RWPE2 (cell line): ENCODE measurements at regions not wholly inside any gene's neighbourhood (a gene's known extent, or its start where the extent isn't known, plus 50 kb on each side); places are given as distances from the start of the nearest gene placed in this dataset.
A peak's percentile ranks its signal among the peaks of the same experiment; 100 is the strongest.

Experiments used
- ATAC-seq: fragments of 200-7000 bp; cut with Tn5 transposase; 3 replicates; pipeline ENCODE4 v1.9.1; 2021; ENCODE audit warnings: low read depth
- DNase-seq: peaks from one replicate; pipeline ENCODE4 v3.0.0-alpha.2; 2020; ENCODE audit warnings: low spot score
- H3K27ac ChIP-seq: fragments of 450-650 bp; 2 replicates; pipeline ENCODE4 v1.5.1; 2017; ENCODE audit warnings: mild to moderate bottlenecking; ENCODE audit not compliant: poor library complexity, severe bottlenecking
- H3K27me3 ChIP-seq: fragments of 250-450 bp; sonication (Bioruptor Pico); 2 replicates; pipeline ENCODE4 v1.5.1; 2021; ENCODE audit warnings: mild to moderate bottlenecking, moderate library complexity; ENCODE audit not compliant: insufficient read depth, poor library complexity, severe bottlenecking
- H3K36me3 ChIP-seq: fragments of 250-450 bp; sonication (Bioruptor Pico); 2 replicates; pipeline ENCODE4 v1.5.1; 2020; ENCODE audit warnings: low read depth, mild to moderate bottlenecking, moderate library complexity
- H3K4me1 ChIP-seq: fragments of 250-450 bp; sonication (Bioruptor Pico); 2 replicates; pipeline ENCODE4 v1.5.1; 2021; ENCODE audit warnings: mild to moderate bottlenecking, moderate library complexity; ENCODE audit not compliant: insufficient read depth, poor library complexity, severe bottlenecking
- H3K4me3 ChIP-seq: fragments of 250-450 bp; sonication (Bioruptor Pico); 2 replicates; pipeline ENCODE4 v1.5.1; 2021; ENCODE audit warnings: mild to moderate bottlenecking, moderate library complexity; ENCODE audit not compliant: severe bottlenecking
- H3K9me3 ChIP-seq: fragments of 250-450 bp; sonication (Bioruptor Pico); 2 replicates; pipeline ENCODE4 v1.5.1; 2021; ENCODE audit warnings: mild to moderate bottlenecking, moderate library complexity; ENCODE audit not compliant: severe bottlenecking
- CTCF ChIP-seq: fragments of 450-650 bp; IDR thresholded peaks from one replicate; pipeline ENCODE4 v1.5.1; 2017; ENCODE audit warnings: mild to moderate bottlenecking, moderate library complexity; ENCODE audit not compliant: poor library complexity, severe bottlenecking

GRCh38 chr14:54221971-54222370 is 174.8 kb upstream of the CDKN3 start:
- H3K4me3 ChIP-seq = no peak overlapping the region
- H3K9me3 ChIP-seq = no peaks in the 10 kb centered on the region
- TF ChIP-seq CTCF = no peak
- no peak for DNase-seq
- no peaks in the 10 kb centered on the region for H3K27me3 ChIP-seq
- no peak for ATAC-seq
- H3K4me1 ChIP-seq = peaks cover 11% of the 10 kb centered on the region
- no peak overlapping the region for H3K27ac ChIP-seq
- H3K36me3 ChIP-seq = no peaks in the 10 kb centered on the region

DNA sequence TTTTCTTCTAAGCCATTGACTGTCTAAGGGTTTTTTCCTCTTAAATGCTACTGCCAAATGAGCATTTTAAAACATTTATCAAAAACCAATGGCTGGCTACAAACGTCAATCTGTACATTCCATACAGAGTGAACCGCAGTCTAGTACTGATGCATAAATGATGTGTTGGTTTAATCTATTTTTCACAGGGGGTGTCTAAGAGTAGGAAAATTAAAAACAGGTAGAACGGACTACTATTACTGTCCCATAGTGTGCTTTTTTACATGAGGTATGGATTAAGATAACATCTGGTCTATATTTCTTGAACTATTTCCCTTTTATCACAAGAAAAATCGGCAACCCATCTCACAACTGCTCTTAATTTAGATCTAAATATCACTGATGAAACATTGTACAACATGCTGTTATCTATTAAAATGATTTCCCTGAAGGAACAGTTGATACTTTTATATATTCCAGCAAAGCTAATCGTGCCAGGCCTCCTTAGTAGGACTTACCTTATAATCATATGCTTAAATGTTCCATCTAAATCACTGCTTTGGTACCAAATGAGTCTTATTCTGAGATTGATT is 172.9 kb upstream of the CDKN3 start:
- no peak for TF ChIP-seq CTCF
- Histone ChIP-seq H3K4me1 (peaks cover 11% of the 10 kb centered on the region), H3K4me3 (no peak overlapping the region), H3K27ac (no peak overlapping the region), H3K36me3 (no peaks in the 10 kb centered on the region), H3K9me3 (no peaks in the 10 kb centered on the region), H3K27me3 (no peaks in the 10 kb centered on the region)
- ATAC-seq (no peak), DNase-seq (no peak)

DNA sequence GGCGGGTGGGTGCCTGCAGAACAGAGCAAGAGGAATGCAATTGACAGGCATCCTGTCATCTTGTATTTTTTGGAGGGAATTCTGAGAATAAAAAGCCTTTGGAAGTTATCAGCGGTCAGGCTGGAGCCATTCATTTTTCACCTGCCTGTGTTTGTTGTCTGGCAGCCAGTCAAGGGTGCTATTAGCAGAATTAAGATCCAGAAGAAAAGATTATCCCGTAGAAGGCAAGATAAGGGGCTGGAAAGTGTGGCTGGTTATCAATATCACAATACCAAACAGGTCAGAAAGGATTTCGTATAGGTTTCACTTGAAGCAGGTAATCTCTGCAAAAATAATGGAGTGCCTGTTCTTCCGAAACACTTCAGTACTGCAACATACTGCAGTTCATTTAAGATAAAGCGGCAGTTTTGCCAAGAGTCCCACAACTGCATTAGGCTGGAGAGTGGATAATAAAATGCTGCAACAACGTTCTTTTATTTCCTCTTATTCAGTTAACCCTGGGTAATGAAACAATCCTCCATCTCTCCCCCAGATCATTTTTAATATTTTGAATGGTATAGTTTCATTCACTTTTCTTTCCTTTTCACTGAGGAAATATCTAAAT is 171.2 kb upstream of the CDKN3 start:
- H3K9me3 ChIP-seq = no peaks in the 10 kb centered on the region
- H3K4me3 ChIP-seq = no peak overlapping the region
- H3K4me1 ChIP-seq = peaks cover 11% of the 10 kb centered on the region
- ATAC-seq (no peak), DNase-seq (no peak)
- no peak overlapping the region for H3K27ac ChIP-seq
- H3K36me3 ChIP-seq = no peaks in the 10 kb centered on the region
- no peaks in the 10 kb centered on the region for H3K27me3 ChIP-seq
- TF ChIP-seq CTCF = no peak

- Histone ChIP-seq H3K27me3 (no peaks in the 10 kb centered on the region), H3K36me3 (no peaks in the 10 kb centered on the region), H3K4me3 (no peak overlapping the region), H3K27ac (no peak overlapping the region), H3K9me3 (no peaks in the 10 kb centered on the region), H3K4me1 (peaks cover 11% of the 10 kb centered on the region)
- DNase-seq (no peak), ATAC-seq (peak; percentile 64; the same call in 2 of the 3 replicates)
- no peak for TF ChIP-seq CTCF
These were observed 170.7 kb upstream of the CDKN3 start for GRCh38 chr14:54226103-54226502.

- no peak for TF ChIP-seq CTCF
- no peak overlapping the region for H3K27ac ChIP-seq
- H3K9me3 ChIP-seq = no peaks in the 10 kb centered on the region
- peaks cover 15% of the 10 kb centered on the region for H3K4me1 ChIP-seq
- H3K36me3 ChIP-seq = no peaks in the 10 kb centered on the region
- no peak overlapping the region for H3K4me3 ChIP-seq
- DNase-seq = no peak
- H3K27me3 ChIP-seq = no peaks in the 10 kb centered on the region
- ATAC-seq = no peak
These were observed 170.2 kb upstream of the CDKN3 start for GRCh38 chr14:54226558-54226957.
